GM19324 (cell line): ENCODE measurements at regions not wholly inside any gene's neighbourhood (a gene's known extent, or its start where the extent isn't known, plus 50 kb on each side); places are given as distances from the start of the nearest gene placed in this dataset.

Experiments
- ATAC-seq: cut with Tn5 transposase; IDR thresholded peaks from one replicate; pipeline ENCODE4 v1.9.1; 2021; ENCODE audit warnings: mild to moderate bottlenecking, moderate library complexity; ENCODE audit not compliant: unreplicated experiment, low FRiP score

DNA sequence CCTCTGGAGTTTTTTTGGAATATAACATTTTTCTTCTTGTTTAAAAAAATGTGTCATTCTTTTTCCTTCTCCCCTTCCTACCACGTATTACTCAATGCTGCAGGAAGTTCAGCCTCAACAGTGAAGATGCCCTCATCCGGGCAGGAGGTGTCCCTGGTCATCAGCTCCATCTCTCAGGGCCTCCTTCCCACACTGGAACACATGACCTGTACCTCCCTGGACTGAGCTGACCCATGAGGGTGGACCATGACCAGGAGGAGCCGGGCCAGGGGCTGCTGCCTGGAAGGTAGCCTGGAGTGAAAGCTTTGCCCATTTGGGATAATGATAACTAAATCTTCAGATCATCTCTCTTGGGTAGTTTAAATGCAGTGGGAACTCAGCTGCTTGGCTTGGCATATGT lies 316.5 kb upstream of the ZMIZ1 start:
- ATAC-seq = no peak

DNA sequence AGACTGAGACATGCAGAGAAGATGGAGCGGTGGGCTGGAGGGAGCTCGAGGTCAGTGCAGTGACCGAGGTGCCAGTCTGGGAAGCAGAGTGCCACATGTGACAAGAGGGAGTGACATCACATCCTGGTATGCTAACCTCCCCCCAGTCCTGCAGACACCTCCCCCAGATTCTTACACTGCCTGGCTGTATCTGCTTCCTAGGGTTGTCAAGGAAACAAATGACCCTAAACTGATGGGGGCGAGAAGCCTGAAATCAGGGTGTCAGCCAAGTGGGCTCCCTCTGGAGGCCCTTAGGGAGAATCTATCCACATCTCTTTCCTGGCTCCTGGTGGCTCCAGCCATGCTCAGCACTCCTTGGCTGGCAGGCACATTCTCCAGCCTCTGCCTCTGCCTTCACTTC lies 316.1 kb upstream of the ZMIZ1 start:
- no peak for ATAC-seq

DNA sequence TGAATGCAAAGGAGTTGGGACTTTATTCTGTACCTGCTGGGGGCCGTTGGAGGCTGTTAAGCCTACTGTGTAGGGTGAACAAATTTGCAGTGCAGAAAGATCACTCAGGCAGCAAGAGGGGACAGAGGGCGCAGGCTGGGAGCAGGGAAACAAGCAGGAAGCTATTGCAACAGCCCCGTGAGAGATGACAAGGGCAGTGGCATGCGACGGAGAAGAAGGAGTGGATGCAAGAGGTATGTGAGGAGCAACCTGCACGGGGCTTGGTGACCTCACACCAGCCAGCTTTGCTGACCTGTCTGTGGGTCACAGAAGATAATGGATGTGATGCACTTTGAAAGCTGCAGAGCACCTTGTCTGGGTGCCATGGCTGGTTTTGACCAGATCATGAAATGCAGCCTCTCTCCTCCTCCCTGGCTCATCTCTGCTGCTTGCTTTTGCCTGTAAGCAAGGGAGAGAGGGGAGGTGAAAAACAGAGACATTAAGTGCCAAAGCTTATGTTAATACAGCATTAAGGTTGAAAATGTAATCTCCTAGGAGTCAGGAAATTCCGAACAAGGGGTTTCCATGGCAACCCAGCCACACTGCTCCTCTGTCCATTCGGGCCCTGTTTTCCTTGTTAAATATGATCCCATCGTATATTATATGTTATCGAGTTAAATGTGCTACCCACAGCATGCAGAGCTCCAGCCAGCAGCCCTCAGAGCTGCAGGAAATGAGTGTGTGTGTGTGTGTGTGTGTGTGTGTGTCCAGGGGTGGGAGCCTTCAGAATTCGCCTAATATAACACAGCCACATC lies 314.3 kb upstream of the ZMIZ1 start:
- ATAC-seq = no peak

DNA sequence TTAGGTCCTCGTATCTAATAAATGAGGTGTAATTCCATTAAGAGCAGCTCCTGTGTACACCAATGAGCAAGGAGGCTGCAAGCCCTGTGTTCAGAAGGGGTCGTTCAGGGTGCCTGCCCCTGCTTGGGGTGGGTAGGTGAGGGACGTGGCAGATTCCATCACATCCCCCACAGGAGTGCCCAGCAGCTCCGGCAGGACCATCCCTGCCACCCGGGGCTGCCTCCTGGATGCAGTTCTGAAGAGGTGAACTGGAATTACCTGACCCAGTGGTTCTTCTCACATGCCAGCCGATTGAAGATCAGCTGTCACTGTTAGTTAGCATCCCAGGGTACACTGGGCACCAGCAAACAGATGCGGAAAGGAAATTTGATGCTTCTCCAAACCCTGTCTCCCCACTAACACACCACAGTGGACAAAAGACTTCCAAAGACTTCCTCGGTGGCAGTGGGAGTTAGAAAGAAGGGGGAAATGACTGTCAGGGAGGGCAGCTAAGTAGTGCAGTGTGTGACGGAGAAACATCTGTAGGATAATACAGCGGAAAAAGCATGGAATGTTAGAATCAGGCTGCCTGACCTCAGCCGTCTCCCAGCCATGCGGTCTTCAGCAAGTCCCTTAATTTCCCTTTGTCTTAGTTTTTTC lies 313.6 kb upstream of the ZMIZ1 start:
- no peak for ATAC-seq

DNA sequence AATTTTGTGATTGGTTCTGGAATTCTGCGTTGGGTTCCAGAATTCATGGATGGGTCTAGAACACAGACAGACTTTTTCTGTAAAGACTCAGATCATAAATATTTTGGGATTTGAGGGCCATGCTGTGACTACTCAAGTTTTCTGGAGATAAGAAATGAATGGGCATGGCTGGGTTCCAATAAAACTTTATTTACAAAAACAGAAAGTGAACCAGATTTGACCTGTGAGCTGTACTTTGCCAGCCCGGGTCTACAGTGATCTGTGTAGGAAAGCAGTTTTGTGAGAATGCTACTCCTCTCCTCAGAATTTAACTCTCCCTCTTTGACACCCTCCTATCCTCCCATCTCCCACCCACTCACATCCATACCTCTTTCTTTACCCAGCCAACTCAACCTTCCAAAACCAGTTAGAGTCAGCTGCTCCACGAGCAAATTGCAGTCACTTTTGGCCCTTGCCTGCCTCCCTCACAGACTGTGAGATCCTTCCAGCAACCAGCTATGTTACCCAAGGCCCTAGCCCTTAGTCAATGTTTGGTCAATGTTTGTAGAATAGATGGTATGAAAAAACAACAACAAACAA lies 312.8 kb upstream of the ZMIZ1 start:
- ATAC-seq = no peak

DNA sequence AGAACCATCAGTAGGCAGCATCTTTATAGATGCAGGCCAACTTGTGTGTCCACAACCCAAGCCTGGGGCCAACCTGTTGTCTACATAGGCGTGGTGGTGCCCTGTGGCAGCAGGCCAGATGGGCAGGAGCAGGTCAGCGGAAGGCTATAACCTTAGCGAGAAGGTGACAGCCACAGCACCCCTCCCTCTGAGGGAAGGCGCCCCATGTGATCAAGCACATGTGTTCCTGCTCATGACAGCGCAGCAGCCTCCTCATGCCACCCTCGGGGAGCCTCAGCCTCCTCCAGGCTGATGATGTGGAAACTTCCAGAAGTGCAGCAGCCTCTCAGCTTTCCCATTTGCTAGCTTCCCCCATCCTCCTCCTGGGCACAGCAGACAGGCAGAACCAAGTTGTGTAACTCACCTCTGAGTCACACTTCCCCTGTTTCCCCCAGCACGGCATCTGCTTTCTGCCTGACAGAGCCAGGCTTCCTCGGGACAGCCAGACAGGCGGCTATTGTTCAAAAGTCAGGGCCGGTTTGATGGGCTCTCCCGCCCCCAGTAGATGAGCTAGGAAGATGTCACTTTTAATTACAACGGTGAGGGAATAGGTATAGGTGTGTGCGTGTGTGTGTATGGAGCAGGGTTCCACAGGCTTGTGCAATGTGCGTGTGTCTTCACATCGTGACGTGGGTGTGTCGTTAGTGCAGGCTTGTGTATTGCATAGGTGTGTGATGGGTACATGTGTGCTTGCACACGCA lies 312.0 kb upstream of the ZMIZ1 start:
- ATAC-seq = no peak

DNA sequence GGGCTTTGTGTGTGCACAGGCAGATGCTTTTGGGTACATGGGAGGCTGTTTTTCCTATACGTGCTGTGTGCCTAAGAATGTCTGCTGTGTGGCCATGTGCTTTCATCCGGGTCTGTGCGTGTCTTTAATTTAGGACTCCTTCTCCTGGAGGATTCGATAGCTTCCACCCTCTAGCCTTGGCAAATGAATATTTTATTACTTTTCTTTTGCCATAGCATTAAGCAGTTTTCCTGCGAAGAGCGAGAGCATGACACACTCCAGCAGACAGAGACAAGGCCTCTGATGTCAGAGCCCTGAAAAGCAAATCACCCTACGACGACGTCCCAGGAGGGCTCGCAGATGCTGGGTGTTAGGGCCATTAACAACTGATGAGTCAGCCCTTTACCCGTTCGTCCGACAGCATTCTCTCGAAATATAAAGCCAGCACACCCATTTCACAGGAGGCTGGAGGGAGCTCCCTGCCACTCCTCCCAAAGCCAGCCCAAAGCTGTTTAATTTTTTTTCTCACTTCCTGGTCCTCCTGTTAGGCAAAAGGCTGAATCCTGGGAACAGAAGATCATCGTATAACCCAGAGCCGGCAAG lies 311.3 kb upstream of the ZMIZ1 start:
- ATAC-seq = no peak

DNA sequence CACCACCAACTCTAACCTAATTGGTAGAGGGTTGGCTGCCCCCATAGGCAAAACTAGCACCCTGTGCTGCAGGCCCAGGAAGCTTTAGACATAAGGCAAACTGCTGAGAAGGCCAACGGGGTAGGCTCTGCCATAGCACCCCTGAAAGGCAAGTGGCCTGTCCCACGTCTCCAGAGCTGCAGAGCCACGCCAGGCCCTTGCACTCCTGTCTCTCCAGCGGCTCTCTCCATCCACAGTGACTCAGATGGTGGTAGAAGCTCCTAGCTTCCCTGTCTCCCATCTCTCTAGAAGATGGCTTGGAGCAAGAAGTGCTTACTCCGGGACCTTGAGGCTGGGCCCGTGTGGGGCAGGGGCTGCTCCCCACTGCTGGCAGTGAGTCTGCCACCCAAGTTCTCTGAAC lies 310.6 kb upstream of the ZMIZ1 start:
- ATAC-seq = no peak

DNA sequence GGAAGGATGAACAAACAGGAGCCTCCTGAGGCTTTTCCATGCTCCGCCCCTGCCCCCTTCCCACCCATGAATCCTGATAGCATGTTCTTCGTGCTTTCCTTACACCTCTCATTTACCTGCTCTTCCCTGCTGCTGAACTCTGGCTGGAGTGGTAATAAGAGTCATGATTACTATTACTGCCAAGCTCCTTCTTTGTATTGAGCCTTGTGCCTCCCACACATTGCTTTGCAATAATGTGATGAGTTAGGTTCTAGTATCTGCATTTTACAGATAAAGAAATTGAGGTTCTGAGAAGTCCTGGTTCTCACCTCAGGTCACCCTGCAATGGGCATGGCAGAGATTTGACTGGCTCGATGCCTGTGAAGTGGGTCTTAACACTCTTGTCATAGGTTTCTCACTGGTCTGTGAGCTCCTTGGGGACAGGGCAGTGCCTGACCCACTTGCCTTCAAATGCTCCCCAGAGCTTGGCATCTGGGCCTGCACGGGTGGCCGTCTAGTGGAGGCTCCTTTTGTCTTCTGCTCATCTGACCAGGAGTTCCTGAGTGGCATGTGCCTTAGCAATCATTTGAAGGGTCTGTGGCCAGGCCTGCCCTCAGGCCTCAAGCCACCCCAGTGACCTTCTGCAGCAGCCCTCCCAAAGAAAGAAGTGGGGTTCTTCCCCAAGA lies 309.2 kb upstream of the ZMIZ1 start:
- ATAC-seq = no peak

DNA sequence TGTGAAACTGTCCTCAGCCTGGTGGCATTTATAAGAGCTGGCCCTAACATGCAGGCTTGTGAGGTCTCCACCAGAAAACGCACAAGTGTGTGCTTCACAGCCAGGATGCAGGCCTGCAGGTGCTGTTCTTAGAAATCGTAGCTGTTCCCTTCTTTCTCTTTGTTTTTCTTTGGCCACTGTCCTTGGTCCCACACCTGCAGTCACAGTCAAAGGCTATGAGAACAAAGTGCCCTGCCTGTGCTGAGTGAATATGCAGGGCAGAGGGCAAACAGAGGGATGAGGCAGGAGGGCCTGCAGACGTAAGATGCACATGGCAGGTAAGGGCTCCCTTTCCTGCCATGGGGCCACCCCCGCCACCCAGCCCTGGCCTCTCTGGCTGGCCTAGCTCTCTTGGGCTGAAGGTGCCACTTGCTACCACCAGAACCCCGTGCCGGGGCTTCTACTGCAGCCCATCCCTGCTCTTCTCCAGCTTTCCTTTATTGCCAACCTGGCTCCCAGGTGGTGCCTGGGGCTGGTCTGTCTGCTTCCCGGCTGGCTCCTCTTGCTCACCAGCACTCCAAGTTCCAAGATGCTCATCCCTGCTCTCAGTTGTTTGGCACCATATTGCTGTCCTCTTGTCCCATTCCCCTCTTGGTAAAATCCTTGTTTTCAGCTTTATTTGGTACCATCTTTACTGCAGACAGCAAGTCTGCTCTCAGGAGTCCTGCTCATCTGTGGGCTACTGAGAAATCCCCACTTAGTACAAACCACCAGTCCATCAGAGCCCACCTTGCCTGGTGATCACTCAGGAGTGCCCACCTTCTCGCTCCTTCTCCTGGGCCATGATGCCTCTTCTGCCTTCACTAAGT lies 308.1 kb upstream of the ZMIZ1 start:
- no peak for ATAC-seq

DNA sequence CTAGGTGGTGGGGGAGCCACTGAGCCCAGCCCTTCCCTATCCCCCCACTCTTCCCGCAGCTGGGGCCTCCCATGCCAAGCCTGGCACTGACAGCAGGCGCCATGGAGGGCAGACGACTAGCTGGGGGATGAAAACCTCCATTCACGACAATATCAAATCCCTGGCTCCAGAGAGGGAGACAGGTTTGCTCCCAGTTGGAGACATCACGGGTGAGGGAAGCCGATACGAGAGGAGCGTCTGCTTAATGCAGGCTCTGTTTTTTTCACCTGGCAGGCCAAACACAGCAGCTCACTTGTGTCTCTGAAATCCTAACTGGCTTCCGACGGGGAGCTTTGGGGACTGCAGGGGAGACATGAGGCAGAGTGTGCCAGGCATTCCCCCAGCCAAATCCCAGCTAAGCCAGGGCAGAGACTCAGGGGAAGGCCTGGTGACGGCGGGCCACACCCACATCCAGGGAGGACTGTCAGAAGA lies 307.4 kb upstream of the ZMIZ1 start:
- ATAC-seq = no peak

DNA sequence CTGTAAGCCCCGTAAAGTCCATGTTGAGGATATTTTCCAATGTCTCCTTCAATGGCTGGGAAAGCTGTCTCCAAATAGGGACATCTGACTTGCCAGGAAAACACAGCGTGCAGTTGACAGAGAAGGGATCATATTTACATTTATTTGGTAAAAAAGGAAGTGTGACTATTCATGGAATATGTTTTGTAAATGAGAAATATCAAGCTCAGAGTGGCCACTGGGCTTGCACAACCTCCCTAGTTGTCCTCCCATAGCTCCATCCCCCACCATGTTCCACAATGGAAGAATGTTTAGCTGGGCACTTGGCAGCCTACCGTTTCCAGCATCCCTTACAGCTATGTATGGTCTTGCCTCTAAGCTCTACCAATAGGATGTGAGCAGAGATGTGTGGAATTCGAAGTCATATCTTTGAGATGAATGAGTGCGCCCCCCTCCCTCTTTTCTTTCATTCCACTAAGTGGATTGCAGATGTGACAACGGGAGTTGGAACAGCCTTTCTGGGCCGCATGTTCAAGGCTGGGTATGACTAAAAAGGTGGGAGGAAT lies 306.6 kb upstream of the ZMIZ1 start:
- ATAC-seq = no peak

DNA sequence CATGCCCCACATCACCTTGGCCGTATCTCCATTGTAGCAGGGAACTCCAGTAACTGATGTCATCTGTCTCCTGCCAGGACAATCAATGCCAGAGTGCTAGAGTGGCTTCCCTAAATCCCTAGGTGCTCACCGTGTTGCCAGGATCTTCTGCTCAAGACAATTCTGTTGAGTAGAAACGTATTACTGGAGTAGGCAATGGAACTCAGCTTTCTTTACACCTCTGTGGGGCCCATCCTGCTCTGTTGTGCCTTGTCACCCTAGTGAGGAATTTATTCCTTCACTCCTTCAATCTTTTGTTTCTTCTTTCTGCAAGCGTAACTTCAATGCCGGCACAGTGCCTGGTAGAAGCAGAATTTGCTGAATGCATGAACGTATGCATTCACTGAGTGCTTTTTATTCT lies 305.5 kb upstream of the ZMIZ1 start:
- no peak for ATAC-seq

DNA sequence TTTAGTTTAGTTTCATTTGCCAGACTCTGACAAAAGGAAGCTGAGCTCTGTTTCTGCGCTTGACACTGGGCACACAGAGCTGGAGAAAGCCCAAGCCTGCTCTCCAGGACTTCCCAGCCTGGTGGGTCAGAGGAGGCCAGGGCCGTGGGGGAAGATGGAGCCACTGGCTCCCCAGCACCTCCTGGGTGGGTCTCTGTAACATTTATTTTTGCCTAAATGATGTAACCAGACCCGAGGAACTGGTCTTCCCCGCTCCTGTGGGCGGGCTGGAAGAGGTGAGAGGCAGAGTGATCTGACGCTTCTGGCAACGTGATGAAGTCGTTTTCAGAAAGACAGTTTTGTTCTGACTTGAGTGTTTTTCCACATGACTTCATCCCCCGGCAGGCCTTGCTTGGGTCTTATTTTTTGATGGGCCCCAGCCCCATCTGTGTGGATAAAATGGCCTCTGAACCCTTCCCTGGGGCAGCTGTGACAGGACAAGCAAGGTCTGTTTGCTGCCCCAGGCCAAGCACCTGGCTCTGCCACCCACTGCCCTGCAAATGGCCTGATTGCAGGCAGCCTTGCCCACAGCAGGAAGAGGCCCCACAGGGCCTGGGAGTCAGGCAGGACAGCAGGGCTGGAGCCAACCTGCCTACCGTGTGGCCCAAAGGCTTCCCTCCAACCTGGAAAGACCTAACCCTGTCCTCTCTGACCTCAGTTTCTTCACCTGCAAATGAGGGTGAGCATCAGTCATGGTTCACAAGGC lies 304.9 kb upstream of the ZMIZ1 start:
- no peak for ATAC-seq

DNA sequence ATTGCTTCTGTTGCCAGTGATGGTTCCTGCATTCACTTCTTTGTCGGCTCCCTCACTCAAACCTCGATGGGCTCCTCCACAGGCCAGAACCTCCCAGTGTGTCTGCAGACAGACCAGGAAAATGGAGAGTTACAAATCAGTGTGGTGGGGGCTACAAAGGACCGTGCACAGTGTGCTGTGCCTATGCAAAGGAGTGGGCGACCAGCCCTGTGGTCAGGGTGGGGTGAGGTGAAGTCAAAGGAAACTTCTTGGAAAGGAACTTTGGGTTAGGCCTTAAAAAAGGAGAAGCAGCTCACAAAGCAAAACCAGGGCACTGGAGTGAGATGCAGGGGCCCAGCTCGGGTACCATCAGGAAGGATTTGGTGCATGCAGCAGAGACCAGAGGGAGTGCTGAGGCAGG lies 304.3 kb upstream of the ZMIZ1 start:
- ATAC-seq = no peak

DNA sequence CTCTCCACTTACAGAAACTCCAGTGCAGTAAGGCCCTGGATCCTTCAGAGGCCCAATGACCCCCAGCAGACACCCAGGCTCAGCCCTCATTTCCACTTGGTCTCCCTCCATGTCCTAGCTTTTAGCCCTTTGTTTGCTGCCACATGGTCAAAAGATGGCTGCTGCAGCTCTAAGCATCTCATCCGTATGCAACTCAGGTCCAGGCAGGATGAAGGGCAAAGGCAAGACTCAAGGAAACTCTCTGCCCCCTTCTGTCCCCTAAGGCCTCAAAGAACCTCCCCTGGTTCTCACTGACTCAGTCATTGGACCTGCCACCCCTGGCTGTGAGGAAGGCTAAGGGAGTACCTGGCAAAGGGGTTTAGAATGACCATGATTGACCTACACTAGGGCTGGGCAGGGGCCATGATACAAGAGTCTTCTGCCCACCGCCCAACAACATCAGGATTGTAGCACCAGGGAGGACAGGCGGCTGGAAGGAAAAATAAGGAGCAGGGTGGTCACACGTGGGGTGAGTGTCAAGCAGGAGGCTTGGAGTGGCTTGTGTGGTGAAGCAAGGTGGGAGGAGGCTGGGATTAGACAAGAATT lies 303.8 kb upstream of the ZMIZ1 start:
- no peak for ATAC-seq

DNA sequence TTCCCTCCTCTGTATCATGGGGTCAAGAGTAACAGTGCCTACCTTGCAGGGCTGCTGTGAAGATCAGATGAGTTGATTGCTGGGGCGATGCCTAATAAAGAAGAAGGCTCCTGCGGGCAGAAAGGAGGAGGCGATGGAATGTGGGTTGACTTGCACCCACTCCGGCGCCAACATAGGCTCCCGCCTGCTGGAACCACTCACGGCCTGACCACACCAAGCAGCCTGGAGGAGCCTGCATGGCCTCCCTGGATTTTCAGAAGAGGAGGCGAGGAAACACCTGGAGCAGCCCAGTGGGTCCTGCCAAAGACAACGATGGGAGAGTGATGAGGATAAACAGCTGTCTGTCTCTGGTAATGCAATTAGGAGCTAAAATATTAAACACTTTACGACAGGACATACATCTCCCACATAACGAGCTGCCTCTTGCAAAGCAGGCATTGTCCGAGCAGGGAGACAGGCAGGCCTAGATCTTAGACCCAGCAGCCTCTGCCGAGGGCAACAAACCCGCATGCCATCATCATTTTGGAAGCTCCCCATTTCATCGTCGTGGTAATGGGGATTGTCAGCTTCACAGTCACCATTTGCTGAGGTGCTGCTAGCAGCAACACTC lies 302.9 kb upstream of the ZMIZ1 start:
- no peak for ATAC-seq

DNA sequence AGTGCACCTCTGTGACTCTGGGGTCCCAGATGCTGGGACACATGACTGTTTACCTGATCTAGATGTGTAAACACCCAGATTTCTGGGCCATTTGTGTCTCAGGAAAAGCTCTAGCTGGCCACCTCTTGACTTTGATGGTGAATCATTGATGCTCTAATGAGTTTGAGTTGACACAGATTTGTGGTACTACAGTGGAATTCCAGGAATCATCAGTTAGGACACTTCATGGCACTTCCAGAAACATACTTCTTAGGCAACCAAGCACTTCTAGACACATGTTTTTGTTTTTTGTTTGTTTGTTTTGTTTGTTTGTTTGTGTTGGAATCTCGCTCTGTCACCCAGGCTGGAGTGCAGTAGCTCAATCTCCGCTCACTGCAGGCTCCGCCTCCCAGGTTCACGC lies 302.2 kb upstream of the ZMIZ1 start:
- ATAC-seq = no peak
